Breast epithelium (tissue), 3 donors: ENCODE measurements at regions not wholly inside any gene's neighbourhood (a gene's known extent, or its start where the extent isn't known, plus 50 kb on each side); places are given as distances from the start of the nearest gene placed in this dataset.

Source experiments
- POLR2A ChIP-seq: fragments of 450-650 bp; IDR thresholded peaks from one replicate; pipeline ENCODE4 v1.6.1; 2016; ENCODE audit warnings: antibody characterized with exemption, mild to moderate bottlenecking, moderate library complexity
- POLR2AphosphoS5 ChIP-seq, 3 donors: sonication (generic); formaldehyde crosslinking; IDR thresholded peaks; one replicate each; pipeline ENCODE4 v1.6.1; 2017; ENCODE audit warnings: antibody characterized with exemption in 3 of 3

- no peak for TF ChIP-seq POLR2AphosphoS5 (IDR thresholded peaks at IDR 0.05)
- TF ChIP-seq POLR2A: no peak
Measured at GRCh38 chr22:47423266-47423665, 660.8 kb downstream of the TBC1D22A start.
